HG03575 (cell line): ENCODE measurements at regions not wholly inside any gene's neighbourhood (a gene's known extent, or its start where the extent isn't known, plus 50 kb on each side); places are given as distances from the start of the nearest gene placed in this dataset.

Source experiments
- ATAC-seq: cut with Tn5 transposase; IDR thresholded peaks from one replicate; pipeline ENCODE4 v1.9.1; 2021; ENCODE audit not compliant: unreplicated experiment, insufficient number of reproducible peaks, low FRiP score; ENCODE audit errors: extremely low read depth

DNA sequence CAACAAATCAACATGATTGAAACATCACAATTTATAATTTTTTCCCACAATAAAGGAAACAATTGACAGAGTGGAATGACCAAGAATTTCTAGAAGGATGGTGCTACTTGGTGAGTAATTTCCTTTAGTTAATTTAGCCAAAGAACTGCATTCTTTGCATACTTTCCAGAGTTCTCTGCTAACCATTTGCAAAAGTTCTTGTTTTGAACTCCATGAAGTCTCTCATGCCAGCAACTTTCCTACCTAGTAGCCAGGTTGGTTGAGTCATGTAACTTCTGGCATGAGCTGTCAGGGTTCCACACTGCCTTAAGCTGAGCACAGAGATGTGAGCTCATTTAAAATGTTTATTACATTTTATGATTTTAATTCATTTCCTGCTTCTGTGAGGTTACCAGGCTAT is 539.6 kb downstream of the PID1 start:
- no peak for ATAC-seq

DNA sequence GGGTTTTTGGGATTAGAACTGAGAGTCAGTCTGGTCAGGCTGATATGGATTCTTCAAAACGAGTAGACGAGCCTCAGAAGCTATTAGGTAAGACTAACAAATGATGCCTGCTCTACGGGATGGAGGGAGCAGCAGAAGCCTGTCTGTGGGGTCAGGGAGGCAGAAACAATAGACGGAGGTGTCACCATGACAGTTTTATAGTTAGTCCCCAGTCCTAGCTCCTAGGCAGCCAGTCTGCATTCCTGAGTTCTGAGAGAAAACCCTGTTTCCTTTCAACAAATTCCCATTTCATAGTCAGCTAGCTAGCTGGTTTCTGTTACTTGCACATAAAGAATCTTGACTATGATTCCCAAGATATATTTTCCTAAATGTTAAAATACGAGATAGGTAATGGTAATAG is 542.1 kb downstream of the PID1 start:
- no peak for ATAC-seq

DNA sequence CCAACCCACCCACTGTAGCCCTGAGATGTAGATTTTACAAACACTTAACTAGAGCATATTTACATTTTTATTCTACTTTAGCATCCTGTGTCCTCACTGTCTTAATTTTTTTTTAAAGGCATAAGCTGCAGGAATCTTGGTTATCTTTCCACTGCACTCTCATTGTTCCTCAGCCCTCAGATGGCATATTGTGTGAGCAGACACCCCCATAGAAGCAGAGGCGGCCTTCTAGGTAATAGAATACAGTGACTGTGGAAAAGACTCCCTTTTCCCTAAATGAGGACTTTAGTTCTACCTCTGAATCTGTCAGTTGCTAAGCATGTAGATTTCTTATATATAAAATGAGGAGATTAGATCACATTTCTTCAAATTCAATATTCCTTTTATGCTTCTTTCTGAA is 543.5 kb upstream of the SPHKAP start:
- ATAC-seq: no peak

DNA sequence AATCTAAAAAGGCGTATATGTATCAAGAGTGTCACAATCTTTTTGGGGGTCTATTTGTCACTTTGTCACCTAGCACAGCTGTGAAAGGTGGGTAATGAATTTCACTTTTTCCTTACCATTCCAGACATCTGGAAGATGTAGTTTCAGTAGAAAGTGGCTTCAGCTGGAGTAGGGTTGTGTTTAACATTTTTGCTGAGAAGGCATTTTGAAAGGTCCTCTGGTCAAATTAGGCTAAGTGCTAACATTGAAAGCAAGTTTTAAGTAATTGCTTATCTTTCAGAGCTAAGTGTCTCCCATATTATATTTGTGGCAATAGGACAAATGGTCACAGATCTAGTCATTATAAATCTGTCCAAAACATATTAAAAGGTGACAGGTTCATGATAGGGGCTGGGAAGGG is 542.1 kb upstream of the SPHKAP start:
- ATAC-seq: no peak

DNA sequence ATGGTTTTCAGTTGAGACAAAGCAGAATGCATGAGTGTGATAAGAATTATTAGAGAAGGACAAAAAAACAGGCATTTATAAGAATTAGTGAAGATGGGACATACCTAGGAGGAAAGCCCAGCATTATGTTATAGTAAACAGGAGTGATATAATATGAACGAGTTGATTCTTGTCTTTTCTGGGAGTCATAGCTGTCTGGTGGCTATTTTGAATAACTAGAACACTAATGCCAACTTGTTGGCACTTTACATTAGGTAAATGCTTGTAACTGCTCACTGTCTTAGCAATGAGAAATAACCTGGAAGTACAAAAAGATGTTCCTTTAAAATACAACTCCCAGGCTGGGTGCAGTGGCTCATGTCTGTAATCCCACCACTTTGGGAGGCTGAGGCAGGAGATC is 540.8 kb upstream of the SPHKAP start:
- ATAC-seq: no peak

DNA sequence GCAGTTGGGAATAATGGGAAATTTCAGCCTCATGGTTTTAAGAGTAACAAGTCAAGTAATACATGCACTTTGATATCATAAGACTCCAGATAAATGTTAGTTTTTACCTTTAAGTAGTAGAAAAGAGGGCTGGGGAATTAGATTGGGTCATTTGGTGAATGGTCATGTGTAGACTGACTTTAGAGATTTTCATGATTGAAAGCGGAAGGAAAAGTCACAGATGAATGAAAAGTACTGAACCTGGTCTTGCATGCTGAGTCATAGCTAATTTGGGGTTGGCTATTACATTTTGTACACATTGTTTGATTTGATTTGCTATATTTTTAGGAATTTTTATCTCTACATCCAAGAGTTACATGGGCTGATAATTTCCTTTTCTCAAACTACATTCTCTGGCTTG is 539.4 kb upstream of the SPHKAP start:
- ATAC-seq: no peak

DNA sequence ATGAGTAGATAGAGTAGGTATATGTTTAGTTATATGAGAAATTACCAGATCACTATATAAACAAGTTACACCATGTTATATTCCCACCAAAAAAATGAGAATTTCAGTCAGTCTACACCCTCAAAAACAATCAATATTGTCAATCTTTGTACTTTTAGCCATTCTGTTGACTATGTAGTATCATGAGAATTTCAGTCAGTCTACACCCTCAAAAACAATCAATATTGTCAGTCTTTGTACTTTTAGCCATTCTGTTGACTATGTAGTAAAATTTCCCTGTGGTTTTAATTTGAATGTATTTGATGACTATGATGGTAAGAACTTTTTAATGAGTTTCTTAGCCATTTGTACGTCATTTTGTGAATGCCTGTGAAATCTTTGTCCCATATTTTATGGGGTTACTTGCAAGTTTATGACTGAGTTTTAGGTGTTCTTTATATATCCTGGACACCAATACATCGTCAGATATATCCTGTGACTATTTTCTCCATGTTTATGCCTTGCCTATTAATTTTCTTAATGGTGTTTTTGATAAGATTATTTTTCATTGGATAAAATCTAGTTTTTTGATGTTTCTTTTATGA is 528.4 kb upstream of the SPHKAP start:
- no peak for ATAC-seq

DNA sequence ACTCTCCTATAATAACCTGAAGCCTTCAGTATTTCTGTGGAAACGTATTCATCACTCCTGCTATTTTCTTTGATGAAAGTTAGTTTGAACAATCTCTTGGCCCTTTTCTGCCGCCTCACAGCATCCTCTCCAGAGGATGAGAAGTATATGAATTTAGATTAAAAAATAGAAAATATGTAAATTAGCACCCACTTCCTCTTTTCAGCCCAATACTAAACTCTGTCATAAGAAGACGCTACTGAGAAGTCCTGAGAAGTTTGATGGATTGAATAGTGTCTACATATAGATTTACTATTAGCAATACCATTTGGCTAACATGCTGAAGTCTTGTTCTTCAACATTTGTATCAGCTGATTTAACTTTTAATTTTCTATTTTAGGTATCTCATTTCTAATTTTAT is 526.4 kb upstream of the SPHKAP start:
- no peak for ATAC-seq

DNA sequence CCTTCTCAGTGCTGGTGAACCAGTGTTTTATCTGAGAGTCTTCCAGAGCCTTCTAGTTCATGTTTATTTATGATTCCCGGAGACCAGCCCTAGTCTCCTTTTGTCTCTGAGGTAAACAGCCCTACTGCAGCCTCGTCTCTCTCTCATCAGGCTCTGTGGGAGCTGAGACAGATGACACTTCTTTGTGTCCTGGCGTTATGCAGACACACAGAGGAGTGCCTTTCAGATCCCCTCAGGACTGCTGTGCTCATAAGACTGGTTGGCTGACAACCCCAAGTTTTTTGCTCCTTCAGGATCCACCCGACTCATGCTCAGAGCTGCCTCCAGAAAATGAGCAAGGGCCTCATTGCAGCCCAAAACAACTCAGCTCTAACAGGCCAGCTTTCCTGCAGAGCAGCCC is 523.8 kb upstream of the SPHKAP start:
- no peak for ATAC-seq

DNA sequence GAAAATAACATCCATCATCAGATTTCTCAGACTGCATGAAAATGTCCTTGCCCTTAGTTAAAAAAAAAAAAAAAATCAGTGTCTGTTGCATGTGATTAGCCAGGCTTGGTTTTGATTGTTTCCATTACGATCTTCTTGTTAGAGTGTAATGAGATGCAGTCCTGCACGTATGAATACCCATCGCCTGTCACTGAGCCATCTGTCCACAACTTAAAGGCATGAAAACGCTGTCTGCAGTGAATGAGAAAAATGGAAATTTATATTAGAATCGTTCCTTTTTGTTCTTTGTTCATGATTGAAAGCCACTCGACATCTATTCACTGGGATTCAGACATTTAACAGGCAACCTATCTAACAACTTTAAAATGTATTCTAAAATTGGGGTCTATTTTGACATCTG is 521.7 kb upstream of the SPHKAP start:
- no peak for ATAC-seq

DNA sequence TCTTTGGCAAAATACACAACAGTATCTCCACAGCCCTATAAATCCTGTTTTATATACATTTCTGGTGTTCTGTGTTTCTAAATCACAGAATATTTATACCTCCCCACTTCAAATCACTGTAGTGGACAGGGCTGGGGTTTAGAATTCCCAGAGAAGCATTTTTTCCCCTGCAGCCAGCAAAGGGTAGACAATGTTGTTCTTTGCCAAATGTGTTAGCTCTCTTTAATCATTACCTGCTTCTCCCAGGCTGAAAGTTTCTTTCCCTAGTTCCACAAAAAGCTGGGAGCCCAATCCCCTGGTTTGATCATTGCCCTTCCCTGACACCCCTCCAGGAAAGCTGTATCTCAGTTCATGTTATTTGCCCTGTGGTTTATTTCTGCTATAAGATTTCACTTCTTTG is 520.0 kb upstream of the SPHKAP start:
- ATAC-seq: no peak

DNA sequence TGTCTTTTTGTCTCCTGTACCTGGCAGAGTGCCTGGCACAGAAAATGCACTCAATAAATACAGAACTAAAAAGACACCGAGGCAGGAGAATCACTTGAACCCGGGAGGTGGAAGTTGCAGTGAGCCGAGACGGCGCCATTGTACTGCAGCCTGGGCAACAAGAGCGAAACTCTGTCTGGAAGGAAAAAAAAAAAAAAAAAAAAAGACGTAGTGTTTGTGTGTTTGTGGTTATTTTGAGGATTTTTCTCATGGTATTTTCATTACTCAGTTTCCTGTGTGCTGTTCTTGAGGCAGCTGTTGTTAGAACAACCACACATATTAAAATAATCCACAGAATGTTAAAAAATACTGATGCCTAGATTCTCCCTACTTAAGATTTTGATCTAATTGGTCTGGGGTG is 519.2 kb upstream of the SPHKAP start:
- no peak for ATAC-seq

DNA sequence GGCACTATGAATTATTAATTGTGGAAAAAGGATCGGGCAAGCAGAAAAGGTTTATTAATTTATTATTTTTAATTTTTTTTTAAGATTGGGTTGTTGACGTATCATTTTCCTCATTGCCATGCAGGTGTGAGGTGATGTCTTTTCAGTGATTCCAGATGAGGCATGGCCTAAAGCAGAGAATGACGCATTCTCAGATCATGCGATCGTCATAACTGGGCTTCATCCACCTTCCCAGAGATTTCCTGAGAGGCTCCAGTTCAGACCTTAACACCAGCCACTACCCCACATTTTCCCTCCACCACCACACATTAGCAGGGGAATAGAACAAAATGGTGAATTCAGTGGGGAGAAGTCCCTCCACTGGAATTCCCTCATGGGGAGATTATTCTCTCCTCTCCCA is 518.4 kb upstream of the SPHKAP start:
- ATAC-seq: no peak

DNA sequence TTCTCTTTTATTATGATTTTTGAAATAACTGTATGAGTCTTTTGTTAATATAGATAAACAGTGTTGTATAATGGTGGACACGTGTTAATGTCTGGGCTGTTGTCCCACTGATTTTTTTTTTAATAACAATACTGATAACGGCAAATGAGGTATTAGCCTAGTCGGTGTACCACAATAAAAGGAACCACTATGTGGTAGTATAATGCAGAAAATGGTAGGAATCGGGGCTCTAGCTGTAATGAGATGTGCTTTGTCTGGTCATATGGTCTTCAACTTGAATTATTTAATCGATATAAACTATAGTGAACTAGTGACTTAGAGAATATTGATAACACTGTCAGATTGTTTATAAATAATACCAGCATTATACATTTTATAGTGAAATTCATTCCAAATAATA is 517.9 kb upstream of the SPHKAP start:
- no peak for ATAC-seq

DNA sequence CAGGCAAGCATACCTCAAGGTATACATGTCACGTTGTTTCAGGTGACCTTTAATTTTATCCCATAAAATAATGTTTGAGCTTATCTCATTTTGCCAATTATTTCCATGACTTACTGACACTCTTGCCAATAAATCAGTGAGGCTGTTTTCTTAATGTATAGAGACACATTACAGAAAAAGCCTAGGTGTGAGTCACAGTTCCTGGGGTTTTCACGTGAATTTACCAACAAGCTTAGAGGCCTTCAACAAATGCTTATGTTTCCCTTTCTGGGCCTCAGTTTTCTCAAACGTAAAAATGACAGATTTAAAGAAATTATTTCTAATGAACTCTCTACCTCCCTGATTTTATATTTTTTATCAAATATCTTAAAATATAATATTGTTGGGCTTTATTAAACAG is 517.5 kb upstream of the SPHKAP start:
- ATAC-seq: no peak

DNA sequence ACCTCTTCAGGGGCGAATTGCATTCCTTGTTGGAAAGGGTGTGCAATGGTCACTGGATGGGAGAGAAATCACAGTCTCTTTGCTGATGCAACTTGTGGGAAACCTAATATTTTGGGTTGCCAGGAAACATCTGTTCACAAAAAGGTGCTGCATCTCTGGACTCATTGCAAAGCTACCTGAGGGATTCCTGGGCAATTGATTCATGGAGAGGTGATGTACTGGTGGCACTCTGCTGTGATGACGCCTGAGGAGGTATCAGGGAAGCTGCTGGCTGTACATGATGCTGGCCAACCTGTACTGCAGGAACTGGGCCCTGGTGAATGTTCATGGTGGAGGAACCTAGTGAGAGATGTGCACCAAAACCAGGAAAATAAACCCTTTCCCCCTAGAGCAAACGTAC is 516.0 kb upstream of the SPHKAP start:
- ATAC-seq: no peak

DNA sequence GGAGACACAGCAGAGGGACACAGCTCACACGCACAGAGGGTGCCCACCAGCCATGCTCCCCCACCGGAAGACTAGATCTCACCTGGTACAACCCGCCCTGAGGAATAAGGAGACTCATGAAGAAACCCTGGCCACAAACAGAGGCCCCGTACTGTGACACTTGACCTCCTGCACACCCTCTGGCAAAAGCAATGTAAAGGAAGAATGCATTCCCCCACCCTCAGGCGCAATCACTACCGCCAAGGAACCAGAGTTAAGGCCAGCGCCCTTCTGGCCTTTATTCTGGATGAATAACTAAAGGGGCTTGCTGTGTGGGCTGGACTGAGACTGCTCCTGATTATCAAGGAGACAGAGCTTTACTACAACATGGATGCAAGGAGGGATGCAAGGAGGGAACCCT is 509.2 kb upstream of the SPHKAP start:
- no peak for ATAC-seq

DNA sequence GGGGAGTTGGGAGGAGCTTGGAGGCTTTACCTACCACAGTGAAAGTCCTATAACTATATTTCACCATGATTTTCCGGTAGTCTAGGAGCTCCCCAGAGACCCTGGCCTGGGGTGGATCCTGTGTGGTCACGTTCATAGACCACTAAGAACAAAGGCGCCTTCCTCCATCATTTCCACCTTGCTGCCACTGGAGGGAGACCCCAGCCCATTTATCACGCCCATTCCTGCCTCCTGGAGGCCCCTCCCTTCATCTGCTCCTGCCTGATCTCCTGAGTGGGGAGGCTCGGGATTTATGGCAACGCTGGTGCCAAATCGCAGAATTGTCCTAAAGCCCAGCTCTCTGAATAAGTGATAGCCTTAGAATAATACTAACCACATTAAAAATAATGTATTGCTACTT is 507.6 kb upstream of the SPHKAP start:
- ATAC-seq: no peak

DNA sequence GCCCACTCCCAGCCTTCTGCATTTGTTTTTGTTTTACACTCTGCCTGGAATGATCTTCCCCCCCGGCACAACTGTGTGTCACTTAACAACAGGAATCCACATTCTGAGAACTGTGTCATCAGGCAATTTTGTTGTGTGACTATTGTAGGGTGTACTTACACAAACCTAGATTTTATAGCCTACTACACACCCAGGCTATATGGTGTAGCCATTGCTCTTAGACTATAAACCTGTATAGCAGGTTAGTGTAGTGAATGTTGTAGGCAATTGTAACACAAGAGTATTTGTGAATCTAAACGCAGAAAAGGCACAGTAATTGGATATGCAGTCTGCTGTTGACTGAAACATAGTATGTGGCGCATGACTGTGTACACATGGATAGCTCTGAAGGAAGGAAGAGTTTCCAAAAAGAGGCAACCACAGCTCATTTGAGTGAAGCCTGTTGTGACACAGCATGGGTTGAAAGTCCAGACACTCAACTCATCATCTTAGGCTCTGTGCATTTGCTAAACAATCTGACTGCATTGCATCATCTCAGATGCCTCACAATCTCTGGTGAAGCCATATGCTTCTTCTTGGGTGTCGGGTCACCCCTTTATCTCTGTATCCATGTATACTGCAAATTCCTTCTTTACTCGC is 506.6 kb upstream of the SPHKAP start:
- ATAC-seq: no peak

DNA sequence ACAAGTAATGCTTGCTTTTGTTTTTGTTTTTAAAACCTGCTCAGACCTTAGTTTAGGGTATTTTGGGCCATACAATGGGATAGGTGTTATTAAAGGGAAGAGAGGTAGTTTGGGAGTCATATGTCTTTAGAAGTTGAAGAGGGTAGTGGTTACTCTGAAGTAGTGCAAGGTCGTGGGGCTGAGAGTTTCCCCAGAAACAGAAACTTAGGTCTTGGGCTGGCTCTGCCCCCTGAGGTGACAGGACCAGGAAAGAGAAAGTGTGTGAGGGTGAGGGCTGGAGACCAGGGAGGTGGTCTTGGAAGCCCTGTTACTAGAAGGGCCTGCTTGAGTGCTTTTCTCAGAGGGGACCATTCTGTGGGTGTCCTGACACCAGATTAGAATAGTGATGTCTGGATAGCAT is 500.5 kb upstream of the SPHKAP start:
- no peak for ATAC-seq

DNA sequence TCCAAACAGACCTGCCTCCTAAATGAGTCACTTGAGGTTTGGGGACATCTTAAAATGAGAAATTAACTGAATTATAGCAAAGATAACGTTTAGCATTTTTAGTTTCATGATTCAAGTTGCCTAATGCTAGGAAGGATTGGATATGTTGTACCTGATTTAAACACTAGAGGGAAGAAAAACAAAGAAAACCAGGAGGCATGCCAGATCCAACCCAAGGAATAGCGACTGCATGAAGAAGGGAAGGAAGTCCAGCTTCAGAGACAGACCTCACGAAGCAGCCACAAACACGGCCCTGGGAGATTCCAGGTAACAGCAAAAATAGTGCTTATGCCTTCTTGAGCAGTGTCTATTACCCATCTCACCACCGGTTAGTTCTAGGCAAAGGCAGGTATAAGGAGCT is 499.9 kb upstream of the SPHKAP start:
- ATAC-seq: no peak
